ENCODE measurements at regions not wholly inside any gene's neighbourhood (a gene's known extent, or its start where the extent isn't known, plus 50 kb on each side); places are given as distances from the start of the nearest gene placed in this dataset.

- TF ChIP-seq NKRF (IDR thresholded peaks at IDR 0.05; ENCODE audit: borderline replicate concordance): no peak
- TF ChIP-seq HDAC3 (IDR thresholded peaks at IDR 0.05; ENCODE audit: borderline replicate concordance, partially characterized antibody): no peak
- TF ChIP-seq CHAMP1 (IDR thresholded peaks at IDR 0.05): no peak
- TF ChIP-seq KDM5B (IDR thresholded peaks at IDR 0.05; ENCODE audit: insufficient replicate concordance, low read depth, low read length): no peak
- TF ChIP-seq FOXJ3 (CRISPR knock-in tag; IDR thresholded peaks at IDR 0.05): no peak
- no peak for TF ChIP-seq ETV6 (IDR thresholded peaks at IDR 0.05; ENCODE audit: borderline replicate concordance in 1 of 2, low read depth in 2 of 2, low read length in 1 of 2)
- no peak for TF ChIP-seq ETV6 (CRISPR knock-in tag; IDR thresholded peaks at IDR 0.05; ENCODE audit: borderline replicate concordance)
- no peak for TF ChIP-seq HMG20B (CRISPR knock-in tag; IDR thresholded peaks at IDR 0.05)
- no peak for TF ChIP-seq FIP1L1 (IDR thresholded peaks at IDR 0.05; ENCODE audit: low read depth, low read length, poor library complexity, severe bottlenecking)
- no peak for TF ChIP-seq ZNF121 (CRISPR knock-in tag; conservative IDR thresholded peaks at IDR 0.05)
- TF ChIP-seq ELF4 (CRISPR knock-in tag; IDR thresholded peaks at IDR 0.05): no peak
- TF ChIP-seq GTF2A2 (tag; IDR thresholded peaks at IDR 0.05): no peak
- no peak for TF ChIP-seq MXI1 (IDR thresholded peaks at IDR 0.05; ENCODE audit: low read depth, low read length)
- TF ChIP-seq AFF4 (CRISPR knock-in tag; IDR thresholded peaks at IDR 0.05): no peak
- TF ChIP-seq HDGF (IDR thresholded peaks at IDR 0.05): no peak
- H3K79me2 ChIP-seq (ENCODE audit: control insufficient read depth, insufficient read depth, low read length): no peaks in the 10 kb centered on the region
- ATAC-seq (no peak), DNase-seq (ENCODE audit: extremely low read depth in 1 of 4, low spot score in 3 of 4) (no peak), FAIRE-seq (no peak)
- intact Hi-C loops (cut with micrococcal nuclease): no loop called here
- H3K36me3 ChIP-seq (ENCODE audit: control insufficient read depth, insufficient read depth, low read length): no peaks in the 10 kb centered on the region
- in situ Hi-C loops (cut with MboI): no loop called here
- CTCF ChIA-PET (ENCODE audit: low intra/inter-chr PET ratio): no interaction called here
- 6% methylated on average over 4 of the region's 5 CpGs for WGBS (ENCODE audit: insufficient coverage, low coverage, missing lambda C conversion rate)
- no peak overlapping the region for H3K4me3 ChIP-seq
- H3K9me3 ChIP-seq (replicated peaks; ENCODE audit: control insufficient read depth, insufficient read depth, low read depth, low read length): no peaks in the 10 kb centered on the region
- H3K9me1 ChIP-seq (ENCODE audit: control insufficient read depth, insufficient read depth, low read length): no peaks in the 10 kb centered on the region
- BruUV-seq (replicated peaks): no TSS peak
- H4K20me1 ChIP-seq (replicated peaks; ENCODE audit: control insufficient read depth, insufficient read depth, low read length): no peaks in the 10 kb centered on the region
- H3K27me3 ChIP-seq (ENCODE audit: control insufficient read depth in 2 of 2, insufficient read depth in 2 of 2, low read length in 2 of 2): no peaks in the 10 kb centered on the region
- POLR2A ChIA-PET: no interaction called here
- H3K27ac ChIP-seq (ENCODE audit: extremely low read depth, low read depth, low read length): no peak overlapping the region
- H2AFZ ChIP-seq (ENCODE audit: low read depth, low read length): no peak overlapping the region
- no peak overlapping the region for H3K4me2 ChIP-seq (ENCODE audit: insufficient read depth, low read length)
- H3K9ac ChIP-seq (ENCODE audit: insufficient read depth in 1 of 2, low read depth in 2 of 2, low read length in 2 of 2): no peak overlapping the region
- H3K4me1 ChIP-seq (replicated peaks in 1 of 2; ENCODE audit: control insufficient read depth in 2 of 2, insufficient read depth in 2 of 2, low read length in 2 of 2): no peaks in the 10 kb centered on the region
Measured at GRCh38 chr9:16347886-16348285, 522.6 kb downstream of the BNC2 start.

Measured in K562 (cell line).